Kidney capillary endothelial cell (primary cell): ENCODE measurements at regions not wholly inside any gene's neighbourhood (a gene's known extent, or its start where the extent isn't known, plus 50 kb on each side); places are given as distances from the start of the nearest gene placed in this dataset.

ENCODE experiments used
- DNase-seq: peaks from one replicate; pipeline ENCODE4 v3.0.0-alpha.2; 2018; ENCODE audit warnings: low spot score

- peak; percentile 40 for DNase-seq
Measured at GRCh38 chr5:89128092-89128491, 245.1 kb upstream of the MEF2C start.

DNA sequence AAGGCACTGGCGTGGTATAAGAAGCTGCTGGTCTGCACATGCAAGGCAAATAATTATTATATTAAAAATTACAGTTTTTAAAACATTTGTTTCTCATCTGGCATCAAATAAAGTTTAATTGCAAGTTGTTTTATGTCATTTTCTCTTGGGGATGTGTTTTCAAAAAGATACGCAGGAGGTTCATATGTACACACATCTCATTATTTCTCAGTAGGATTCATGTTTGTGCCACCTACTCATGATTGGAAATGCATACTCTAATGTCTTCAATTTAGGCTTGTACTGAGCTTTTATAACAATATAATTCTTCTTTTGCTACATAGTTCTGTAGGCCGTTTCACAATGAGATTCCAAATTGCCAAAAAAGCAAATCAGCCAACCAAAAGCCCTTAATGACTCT lies 244.2 kb upstream of the MEF2C start:
- DNase-seq = no peak

- DNase-seq = no peak
Measured at GRCh38 chr5:89125372-89125771, 242.4 kb upstream of the MEF2C start.

DNA sequence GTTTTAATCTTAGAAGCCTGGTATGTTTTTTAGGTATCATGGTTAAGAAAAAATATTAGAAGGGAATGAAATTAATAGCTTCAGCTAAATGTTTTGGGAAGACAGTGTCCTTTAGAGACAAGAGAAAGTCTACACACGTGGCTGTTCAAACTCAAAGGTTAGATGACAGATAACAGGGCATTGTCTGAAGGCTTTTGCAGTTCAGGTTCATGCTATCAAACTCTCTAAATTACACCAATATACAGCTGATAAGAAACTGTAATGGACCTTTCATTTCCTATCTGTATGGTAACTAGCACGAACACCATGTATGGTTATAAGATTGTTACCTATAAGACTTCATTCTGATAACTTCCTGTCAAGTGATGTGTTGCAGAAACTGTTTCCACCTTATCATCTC lies 240.6 kb upstream of the MEF2C start:
- no peak for DNase-seq

GRCh38 chr5:89120719-89121118 lies 237.7 kb upstream of the MEF2C start:
- DNase-seq = no peak

DNA sequence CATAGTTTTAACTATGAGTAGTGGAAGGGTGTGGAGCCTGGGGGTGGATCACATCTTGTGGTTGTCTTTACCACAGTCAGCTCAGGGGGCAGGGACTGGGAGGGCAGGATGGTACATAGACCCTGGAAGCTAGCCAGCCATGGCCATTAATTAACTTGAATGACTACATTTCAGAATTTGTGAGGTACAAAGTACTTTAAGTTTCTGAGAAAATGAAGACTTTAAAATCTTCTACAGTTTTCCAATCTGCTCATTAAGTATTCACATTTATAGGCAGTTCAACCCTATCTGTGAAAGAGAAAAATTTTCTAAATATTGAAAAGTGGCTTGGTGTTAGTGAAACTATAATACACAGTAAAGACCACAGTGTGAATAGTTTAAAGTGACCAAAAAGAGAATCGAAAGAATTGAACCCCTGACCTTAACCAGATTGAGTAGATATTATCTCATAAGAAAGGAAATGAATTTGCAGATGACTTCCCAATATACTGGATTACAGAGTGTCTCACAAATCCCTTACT lies 234.2 kb upstream of the MEF2C start:
- DNase-seq = no peak

DNA sequence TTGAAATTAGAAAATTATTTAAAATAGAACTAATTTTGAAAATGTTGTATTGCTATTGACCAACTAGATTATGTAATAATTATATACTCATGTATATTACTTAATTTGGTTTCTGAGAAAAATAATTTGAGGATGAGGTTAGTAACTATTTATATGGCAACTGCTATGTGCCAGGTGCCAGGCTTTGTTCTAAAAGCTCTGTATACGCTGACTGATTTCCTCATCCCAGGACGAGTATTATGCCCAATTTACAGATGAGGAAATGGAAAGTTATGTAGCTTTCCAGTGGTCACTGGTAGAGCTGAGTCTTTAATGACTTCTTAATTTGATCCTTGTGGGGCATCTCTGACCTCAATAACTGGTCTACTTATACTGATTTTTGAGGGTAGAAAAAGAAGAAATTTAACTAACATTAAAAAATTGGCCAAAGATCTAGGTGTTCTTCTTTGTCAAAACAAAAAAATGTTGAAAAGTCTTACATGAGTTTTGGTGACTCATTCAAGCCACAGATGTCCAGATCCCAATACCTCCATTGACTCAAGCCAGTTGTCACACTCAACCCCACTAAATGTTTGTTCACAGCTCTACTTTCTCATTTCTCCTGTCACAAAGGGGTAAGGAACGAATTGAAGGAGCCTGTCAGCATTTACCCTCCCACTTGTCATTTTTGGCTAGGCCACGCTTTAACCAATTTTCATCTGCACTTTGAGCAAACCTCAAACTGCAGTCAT lies 228.1 kb upstream of the MEF2C start:
- no peak for DNase-seq

DNA sequence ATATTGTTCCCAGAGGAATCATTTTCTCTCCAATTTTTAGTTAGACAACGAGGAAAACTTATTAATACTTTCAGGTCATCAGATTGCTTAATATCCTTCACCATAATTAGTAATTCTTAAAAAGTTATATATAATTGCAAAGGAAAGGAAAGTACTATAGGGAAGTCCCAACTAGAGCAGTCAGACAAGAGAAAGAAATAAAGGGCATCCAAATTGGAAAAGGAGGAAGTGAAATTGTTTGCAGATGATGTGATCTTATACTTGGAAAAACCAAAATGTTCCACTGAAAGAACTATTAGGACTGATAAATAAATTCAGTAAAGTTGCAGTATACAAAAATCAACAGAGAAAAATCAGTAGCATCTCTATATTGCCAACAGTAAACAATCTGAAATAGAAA lies 223.5 kb upstream of the MEF2C start:
- no peak for DNase-seq

DNA sequence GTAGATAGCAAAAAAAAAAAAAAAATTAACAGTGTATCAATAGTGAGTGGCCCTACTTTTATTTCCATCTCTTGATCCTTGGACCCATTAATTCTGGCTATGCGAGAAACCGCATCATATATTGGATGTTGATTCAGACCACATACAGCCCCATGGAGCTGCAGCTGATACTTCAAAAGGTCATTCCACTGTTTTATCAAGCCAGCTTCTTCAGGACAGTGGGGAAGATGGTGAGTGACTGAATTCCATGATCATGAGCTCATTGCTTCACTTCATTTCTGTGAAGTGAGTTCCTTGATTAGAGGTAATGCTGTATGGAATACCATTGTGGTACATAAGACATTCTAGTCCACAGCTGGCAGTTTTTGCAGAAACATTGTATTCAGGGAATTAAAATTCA lies 222.9 kb upstream of the MEF2C start:
- no peak for DNase-seq

DNA sequence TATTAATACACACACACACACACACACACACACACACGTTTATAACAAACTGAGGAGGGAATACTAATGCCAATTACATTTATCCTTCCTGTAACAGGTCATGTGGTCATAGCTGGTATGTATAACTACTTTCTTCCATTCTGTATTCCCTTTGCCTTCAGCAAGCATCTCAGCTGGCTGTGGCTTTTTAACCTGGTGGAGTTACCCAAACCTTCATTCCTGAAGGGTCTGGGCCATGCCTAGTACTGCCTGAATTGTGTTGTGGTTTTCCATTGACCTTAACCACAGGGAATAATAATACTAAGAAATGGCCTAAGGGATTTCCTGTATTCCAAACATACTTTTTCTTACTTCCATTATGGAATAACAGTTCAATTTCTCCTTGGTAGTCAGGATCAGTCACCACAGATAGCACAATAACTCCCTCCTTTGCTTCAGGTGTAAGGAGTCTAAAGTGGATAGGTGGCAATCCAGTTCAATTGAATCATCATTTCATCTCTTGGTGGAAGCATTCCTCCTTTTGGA lies 222.2 kb upstream of the MEF2C start:
- no peak for DNase-seq

DNA sequence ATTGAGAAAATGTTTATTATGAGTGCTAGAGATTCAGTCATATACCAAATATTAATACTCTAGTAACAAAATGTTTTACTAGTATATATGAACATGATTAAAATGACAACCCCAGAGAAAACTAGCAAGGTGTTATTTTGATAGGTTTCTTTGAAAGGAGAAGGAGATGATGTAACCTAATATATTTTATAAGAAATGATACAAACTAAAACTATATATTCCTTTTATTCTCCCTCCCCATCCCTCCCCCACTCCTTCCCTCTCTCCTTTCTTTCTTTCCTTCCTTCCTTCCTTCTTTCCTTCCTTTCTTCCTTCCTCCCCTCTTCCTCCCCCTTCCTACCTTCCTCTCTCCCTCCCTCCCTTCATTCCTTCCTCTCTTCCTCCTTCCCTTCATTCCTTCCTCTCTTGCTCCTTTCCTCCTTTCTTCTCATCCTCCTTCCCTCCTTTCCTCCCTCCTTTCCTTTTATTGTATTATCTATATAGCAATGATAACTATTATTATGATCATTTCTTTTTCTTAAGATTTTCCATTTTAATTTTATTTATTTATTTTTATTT lies 215.3 kb upstream of the MEF2C start:
- no peak for DNase-seq

GRCh38 chr5:89097103-89097502 lies 214.1 kb upstream of the MEF2C start:
- DNase-seq = no peak

DNA sequence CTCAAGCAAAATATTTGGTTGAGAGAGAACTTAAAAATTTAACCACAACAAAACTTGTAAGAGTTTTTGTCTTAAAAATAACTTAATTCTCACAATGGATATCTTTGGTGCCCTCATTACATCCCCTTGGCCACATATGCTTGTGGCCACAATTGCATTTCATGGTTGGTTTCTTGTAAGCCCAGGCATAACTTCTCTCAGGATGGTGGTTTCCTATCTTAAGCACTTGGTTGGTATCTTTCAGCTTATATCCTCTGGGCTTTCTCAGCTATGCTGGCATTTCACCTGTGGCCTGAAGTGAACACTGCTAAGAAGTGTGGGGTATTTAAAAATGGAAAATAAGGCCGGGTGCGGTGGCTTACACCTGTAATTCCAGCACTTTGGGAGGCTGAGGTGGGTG lies 212.4 kb upstream of the MEF2C start:
- DNase-seq = no peak

DNA sequence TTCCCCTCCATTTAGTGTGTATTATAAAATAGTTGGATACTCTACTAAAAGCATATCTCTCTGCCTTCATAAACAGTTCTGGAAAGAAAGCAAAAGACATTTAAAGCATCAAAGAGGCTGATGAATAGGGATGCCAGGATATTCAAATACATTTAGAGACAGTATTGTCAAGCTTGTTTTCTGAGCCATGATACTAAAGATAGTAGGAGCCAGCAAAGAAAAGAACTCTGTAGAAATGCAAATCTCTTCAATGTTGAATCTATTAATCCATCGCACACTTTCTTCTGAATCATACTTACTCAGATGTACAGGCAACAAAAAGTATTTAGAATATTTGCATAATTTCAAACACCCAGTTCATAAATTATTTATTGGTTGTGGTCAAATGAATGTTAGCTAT lies 207.1 kb upstream of the MEF2C start:
- no peak for DNase-seq

DNA sequence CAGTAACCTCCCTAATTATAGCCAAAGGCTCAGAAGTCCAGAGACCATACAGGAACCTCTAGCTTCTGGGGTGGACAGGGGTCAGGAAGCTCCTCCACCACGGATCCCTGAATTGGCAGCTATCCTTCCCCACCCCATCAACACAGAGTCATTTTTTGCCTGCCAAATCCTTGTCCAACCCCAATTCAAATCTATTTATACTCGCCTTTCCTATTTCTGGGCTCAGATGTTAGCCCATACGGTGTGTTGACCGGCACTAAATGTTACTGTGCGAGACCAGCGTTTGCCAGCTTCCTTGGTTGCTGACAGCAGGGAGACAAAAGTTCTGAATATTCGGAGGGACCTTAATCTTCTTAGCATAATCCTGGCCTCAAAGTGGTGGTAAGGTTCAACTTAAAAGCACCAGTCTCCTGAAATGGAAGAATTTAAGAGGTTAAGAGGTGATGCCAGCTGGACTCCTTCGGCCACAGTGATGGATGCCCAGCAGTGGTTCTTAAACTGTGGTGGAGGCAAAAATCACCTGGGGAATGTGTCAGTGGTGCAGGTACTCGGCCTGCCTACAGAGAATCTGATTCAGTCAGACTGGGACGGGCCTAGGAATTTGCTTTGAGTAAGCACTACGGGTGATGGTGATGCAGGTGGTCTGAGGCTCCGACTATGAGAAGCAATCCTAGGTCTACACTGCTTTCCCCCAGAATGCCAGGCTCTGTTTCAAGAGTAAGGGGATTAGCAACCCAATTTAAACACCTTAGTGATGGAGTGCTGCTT lies 204.8 kb upstream of the MEF2C start:
- no peak for DNase-seq

- DNase-seq = no peak
Measured at GRCh38 chr5:89087128-89087527, 204.1 kb upstream of the MEF2C start.

GRCh38 chr5:89086390-89087086 lies 203.6 kb upstream of the MEF2C start:
- no peak for DNase-seq

GRCh38 chr5:89083791-89084190 lies 200.8 kb upstream of the MEF2C start:
- no peak for DNase-seq

DNA sequence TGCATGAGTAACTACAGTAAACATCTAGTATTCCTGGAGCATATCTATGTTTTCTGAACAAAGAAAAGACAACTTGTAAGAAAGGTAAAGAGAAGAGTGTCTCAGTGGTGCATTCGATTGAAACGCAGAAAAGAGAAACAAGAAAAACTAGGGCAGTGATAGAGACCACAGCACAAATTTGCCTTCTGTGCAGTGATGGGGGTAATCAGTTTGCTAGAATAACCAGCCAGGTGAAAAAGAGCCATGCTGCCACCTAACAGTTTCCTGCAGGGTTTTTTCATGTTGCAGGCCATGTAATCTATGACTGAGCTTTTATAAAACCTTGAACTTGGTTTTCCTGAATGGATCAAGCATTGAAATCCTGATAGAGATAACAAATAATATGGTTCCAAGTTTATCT lies 198.4 kb upstream of the MEF2C start:
- no peak for DNase-seq

GRCh38 chr5:89080467-89081116 lies 197.6 kb upstream of the MEF2C start:
- DNase-seq = no peak

- no peak for DNase-seq
Measured at GRCh38 chr5:89072842-89073672, 190.1 kb upstream of the MEF2C start.
